Panc1 (cell line): ENCODE measurements at regions not wholly inside any gene's neighbourhood (a gene's known extent, or its start where the extent isn't known, plus 50 kb on each side); places are given as distances from the start of the nearest gene placed in this dataset.

Experiments used
- POLR2AphosphoS5 ChIP-seq: IDR thresholded peaks from 2 replicates; pipeline ENCODE4 v1.6.1; 2012; ENCODE audit warnings: mild to moderate bottlenecking, low read depth, low read length, moderate library complexity
- SIN3A ChIP-seq: IDR thresholded peaks from 2 replicates; pipeline ENCODE4 v1.6.1; 2012; ENCODE audit warnings: low read depth, mild to moderate bottlenecking, low read length, moderate library complexity, borderline replicate concordance; ENCODE audit not compliant: insufficient read depth
- TCF7L2 ChIP-seq: IDR thresholded peaks from 2 replicates; pipeline ENCODE4 v1.6.1; 2011; ENCODE audit warnings: mild to moderate bottlenecking, low read depth, low read length, inconsistent platforms
- TF ChIP-seq, protein P1 (sequence below): fragments of 450-650 bp; IDR thresholded peaks from 2 replicates; pipeline ENCODE4 v1.5.1; 2017; ENCODE audit warnings: mild to moderate bottlenecking

DNA sequence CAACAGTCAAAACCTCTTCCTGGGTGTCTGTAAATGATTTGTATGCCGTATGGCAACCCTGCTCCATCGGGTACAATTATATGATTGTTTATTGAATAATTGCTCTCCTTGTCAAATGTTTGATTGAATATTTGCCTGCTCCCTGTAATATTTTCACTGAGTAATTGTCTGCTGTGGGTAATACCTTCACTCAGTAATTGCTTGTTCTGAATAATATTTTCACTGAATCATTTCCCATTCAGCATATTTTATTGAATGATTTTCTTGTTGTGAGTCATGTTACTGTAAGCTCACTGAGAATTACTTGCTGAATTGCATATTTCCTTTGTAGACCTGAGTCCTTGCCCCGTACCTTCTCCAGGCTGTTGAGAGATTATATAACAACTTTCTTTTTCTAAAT, 535.2 kb downstream of the METTL4 start:
- TF ChIP-seq, protein P1, sequence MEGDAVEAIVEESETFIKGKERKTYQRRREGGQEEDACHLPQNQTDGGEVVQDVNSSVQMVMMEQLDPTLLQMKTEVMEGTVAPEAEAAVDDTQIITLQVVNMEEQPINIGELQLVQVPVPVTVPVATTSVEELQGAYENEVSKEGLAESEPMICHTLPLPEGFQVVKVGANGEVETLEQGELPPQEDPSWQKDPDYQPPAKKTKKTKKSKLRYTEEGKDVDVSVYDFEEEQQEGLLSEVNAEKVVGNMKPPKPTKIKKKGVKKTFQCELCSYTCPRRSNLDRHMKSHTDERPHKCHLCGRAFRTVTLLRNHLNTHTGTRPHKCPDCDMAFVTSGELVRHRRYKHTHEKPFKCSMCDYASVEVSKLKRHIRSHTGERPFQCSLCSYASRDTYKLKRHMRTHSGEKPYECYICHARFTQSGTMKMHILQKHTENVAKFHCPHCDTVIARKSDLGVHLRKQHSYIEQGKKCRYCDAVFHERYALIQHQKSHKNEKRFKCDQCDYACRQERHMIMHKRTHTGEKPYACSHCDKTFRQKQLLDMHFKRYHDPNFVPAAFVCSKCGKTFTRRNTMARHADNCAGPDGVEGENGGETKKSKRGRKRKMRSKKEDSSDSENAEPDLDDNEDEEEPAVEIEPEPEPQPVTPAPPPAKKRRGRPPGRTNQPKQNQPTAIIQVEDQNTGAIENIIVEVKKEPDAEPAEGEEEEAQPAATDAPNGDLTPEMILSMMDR, result no peak
- TF ChIP-seq POLR2AphosphoS5 (no peak), TCF7L2 (no peak), SIN3A (no peak)
